Bronchial epithelial cell (primary cell): ENCODE measurements at regions not wholly inside any gene's neighbourhood (a gene's known extent, or its start where the extent isn't known, plus 50 kb on each side); places are given as distances from the start of the nearest gene placed in this dataset.

Experiments used
- DNase-seq: peaks from one replicate; pipeline ENCODE4 v3.0.0-alpha.2; 2010; ENCODE audit warnings: low read depth
- FAIRE-seq: peaks from 2 replicates; lab custom pipeline; 2011; peaks lifted over from hg19 to GRCh38; lab: Jason Lieb, UNC
- H3K27me3 ChIP-seq: 2 replicates; pipeline ENCODE4 v1.5.1; 2011; ENCODE audit warnings: low read length; ENCODE audit not compliant: control insufficient read depth, insufficient read depth
- H3K36me3 ChIP-seq: 2 replicates; pipeline ENCODE4 v1.5.1; 2011; ENCODE audit warnings: low read length; ENCODE audit not compliant: control insufficient read depth, insufficient read depth
- H3K4me3 ChIP-seq: 2 replicates; pipeline ENCODE4 v1.5.1; 2011; ENCODE audit warnings: mild to moderate bottlenecking, low read depth, low read length, control low read depth
- TF ChIP-seq, protein P1 (sequence below): IDR thresholded peaks from 2 replicates; pipeline ENCODE4 v1.5.1; 2011; ENCODE audit warnings: mild to moderate bottlenecking, moderate library complexity, low read length, control low read depth, inconsistent platforms; ENCODE audit not compliant: insufficient read depth, severe bottlenecking

DNA sequence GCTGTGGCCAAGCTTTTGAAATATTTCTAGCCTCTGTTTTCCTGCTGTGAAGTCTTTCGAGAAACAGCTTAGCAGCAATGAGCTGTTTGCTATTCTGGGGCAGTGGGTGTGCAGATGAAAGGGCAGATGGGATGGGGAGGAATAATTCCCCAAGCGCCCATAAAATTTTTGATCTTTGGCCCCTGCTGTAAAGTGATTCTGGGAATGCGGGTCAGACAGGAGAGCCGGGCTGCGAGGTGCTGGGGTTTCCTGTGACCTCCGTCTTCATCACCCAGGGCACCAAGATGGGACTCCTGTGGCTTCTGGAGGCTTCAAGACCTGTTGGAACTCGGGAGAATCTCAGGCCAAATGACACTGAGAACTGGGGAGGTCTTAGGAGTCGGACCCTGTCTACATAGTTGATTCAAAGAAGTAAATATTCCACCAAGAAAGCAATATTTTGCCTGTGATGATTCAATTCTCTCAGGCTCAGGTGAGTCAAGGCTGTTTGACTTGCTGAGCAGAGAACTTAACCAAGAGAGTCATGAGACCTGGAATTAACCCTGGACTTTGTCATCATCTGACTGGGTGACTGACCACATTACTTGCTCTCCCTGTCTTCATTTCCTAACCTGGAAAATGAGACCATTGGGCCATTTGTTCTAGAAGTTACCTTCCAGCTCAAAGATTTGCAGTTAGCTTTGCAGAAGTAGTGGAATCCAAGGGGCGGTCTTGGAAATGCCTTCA lies 86.4 kb downstream of the POLR2M start:
- H3K36me3 ChIP-seq, result no peaks in the 10 kb centered on the region
- FAIRE-seq (no peak), DNase-seq (peak; percentile 75)
- no peaks in the 10 kb centered on the region for H3K27me3 ChIP-seq
- TF ChIP-seq, protein P1, sequence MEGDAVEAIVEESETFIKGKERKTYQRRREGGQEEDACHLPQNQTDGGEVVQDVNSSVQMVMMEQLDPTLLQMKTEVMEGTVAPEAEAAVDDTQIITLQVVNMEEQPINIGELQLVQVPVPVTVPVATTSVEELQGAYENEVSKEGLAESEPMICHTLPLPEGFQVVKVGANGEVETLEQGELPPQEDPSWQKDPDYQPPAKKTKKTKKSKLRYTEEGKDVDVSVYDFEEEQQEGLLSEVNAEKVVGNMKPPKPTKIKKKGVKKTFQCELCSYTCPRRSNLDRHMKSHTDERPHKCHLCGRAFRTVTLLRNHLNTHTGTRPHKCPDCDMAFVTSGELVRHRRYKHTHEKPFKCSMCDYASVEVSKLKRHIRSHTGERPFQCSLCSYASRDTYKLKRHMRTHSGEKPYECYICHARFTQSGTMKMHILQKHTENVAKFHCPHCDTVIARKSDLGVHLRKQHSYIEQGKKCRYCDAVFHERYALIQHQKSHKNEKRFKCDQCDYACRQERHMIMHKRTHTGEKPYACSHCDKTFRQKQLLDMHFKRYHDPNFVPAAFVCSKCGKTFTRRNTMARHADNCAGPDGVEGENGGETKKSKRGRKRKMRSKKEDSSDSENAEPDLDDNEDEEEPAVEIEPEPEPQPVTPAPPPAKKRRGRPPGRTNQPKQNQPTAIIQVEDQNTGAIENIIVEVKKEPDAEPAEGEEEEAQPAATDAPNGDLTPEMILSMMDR, result no peak
- H3K4me3 ChIP-seq, result no peak overlapping the region

DNA sequence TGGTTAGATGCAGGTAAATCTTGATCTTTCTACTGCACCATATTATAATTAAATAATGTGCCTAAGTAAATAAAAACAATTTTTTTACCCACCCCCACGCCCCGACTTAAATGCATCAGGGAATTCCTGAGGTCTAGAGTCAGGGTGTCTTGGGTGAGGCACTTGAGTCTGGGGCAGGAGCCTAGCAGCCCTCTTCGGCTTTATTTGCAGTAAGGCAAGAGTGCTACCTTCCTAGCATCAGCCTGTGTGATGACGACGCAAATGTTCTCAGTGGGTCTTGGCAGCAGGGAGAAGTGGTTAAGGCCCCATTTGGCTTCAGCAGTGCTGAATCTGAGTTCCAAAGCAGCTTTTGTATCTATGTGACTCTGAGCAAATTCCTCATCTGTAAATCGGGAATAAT lies 88.7 kb downstream of the POLR2M start:
- TF ChIP-seq, protein P1, result no peak
- Histone ChIP-seq H3K4me3 (no peak overlapping the region), H3K27me3 (no peaks in the 10 kb centered on the region), H3K36me3 (no peaks in the 10 kb centered on the region)
- no peak for FAIRE-seq
- DNase-seq, result no peak

DNA sequence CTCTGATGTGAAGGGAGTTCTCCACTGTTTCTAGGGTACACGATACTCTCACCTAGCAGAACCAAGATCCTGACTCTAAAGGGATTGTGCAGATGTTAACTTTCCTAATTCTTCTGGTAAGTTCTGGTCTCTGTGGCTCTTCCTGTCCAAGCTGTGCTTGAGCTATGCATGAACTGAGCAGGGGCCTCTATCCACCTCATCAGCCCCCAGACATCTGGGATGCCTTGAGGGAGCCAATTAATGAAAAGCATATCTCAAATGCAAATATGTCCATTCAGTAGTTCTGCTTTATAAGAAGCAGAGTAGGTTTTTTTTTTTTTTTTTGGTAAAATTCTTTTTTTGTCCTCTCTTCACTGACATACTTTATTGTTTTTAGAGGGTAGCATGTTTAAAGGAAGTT lies 89.6 kb downstream of the POLR2M start:
- no peaks in the 10 kb centered on the region for H3K27me3 ChIP-seq
- FAIRE-seq, result no peak
- DNase-seq, result no peak
- H3K36me3 ChIP-seq, result no peaks in the 10 kb centered on the region
- TF ChIP-seq, protein P1, result no peak
- H3K4me3 ChIP-seq, result no peak overlapping the region

DNA sequence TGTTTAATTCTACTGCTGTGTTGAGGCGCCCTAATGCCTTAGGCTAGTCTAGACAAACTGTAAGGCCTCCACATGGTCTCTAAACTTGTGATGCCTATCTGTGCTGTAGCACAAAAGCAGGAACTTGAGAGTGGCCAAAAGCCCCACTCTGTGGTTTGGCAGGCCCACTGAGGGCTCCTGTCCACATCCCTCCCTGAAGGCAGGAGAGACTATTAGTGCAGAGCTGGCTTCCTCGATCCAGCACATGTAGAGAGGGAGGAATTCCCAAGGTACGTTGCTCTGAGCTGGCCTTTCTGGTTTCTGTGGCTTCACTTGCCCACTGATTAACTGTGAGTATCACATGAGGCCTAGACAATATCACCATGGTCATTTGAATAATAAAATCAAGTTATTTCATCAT lies 90.6 kb downstream of the POLR2M start:
- H3K36me3 ChIP-seq, result no peaks in the 10 kb centered on the region
- DNase-seq, result no peak
- TF ChIP-seq, protein P1, result no peak
- no peak overlapping the region for H3K4me3 ChIP-seq
- no peak for FAIRE-seq
- no peaks in the 10 kb centered on the region for H3K27me3 ChIP-seq

DNA sequence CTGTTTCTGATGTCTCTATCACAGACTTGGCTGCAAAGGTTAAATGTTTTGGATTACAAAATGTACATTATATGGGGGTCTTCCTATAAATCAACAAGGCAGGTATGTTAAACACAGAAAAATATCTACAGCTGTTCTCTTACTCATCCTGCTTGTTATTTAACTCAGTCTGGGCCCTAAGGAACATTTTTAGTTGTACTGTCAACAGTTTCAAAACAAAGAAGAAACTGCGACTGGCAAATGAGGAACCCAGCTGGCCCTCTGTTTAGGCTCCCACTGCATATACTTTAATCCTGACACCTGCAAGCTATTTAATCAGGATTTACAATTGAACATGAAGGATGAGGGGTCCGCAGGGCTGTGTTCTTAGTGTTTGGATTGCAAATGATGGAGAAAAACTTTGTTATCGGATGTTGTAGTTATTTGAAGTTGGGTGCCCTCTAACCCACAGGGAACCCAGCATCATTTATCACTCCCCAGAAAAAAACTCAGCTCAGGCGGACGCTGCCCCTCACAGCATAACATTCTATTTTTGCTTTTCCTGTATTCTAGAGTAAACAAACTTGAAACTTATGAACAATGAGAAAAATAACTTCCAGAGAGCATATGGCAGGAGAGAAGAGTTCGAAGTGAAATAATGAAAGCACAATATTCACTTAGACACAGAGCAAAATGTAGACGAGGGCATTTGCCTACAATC lies 91.2 kb downstream of the POLR2M start:
- TF ChIP-seq, protein P1, result no peak
- FAIRE-seq, result no peak

More for the DNA sequence above, 91.2 kb downstream of the POLR2M start:
- Histone ChIP-seq H3K27me3 (no peaks in the 10 kb centered on the region), H3K4me3 (no peak overlapping the region), H3K36me3 (no peaks in the 10 kb centered on the region)
- no peak for DNase-seq
